WTC11 (cell line): ENCODE measurements at regions not wholly inside any gene's neighbourhood (a gene's known extent, or its start where the extent isn't known, plus 50 kb on each side); places are given as distances from the start of the nearest gene placed in this dataset.

Experiments
- ATAC-seq: fragments of 200-7000 bp; cut with Tn5 transposase; 2 replicates; pipeline ENCODE4 v1.10.0; 2021; ENCODE audit warnings: mild to moderate bottlenecking, moderate library complexity
- CTCF ChIA-PET: fragments of 300-600 bp; sonication (Branson Sonifier 250); formaldehyde crosslinking; loops from one replicate; lab custom pipeline; 2021; ENCODE audit warnings: antibody characterized with exemption; lab: Charles Lee
- POLR2A ChIA-PET: fragments of 350-600 bp; sonication (Branson Sonifier 250); formaldehyde crosslinking; loops from one replicate; lab custom pipeline; 2021; ENCODE audit warnings: antibody characterized with exemption; lab: Charles Lee
- DNase-seq: peaks from one replicate; pipeline ENCODE4 v3.0.0; 2021; ENCODE audit warnings: low spot score
- H3K27ac Mint-ChIP-seq: 2 replicates; pipeline ENCODE4 v1.8.0; 2021; ENCODE audit warnings: mixed read lengths
- H3K27me3 Mint-ChIP-seq: 2 replicates; pipeline ENCODE4 v1.8.0; 2021; ENCODE audit warnings: low read depth, mild to moderate bottlenecking, moderate library complexity, mixed read lengths
- H3K36me3 Mint-ChIP-seq: 2 replicates; pipeline ENCODE4 v1.8.0; 2021; ENCODE audit warnings: mixed read lengths
- H3K4me1 Mint-ChIP-seq: 2 replicates; pipeline ENCODE4 v1.8.0; 2022; ENCODE audit warnings: mixed read lengths
- H3K4me3 Mint-ChIP-seq: 2 replicates; pipeline ENCODE4 v1.8.0; 2021; ENCODE audit warnings: mild to moderate bottlenecking, moderate library complexity, mixed read lengths
- H3K9me3 Mint-ChIP-seq: 2 replicates; pipeline ENCODE4 v1.8.0; 2021; ENCODE audit warnings: mixed read lengths
- ARID4B ChIP-seq: sonication (generic); formaldehyde crosslinking; IDR thresholded peaks from 2 replicates; pipeline ENCODE4 v1.8.0; 2023; ENCODE audit warnings: missing genetic modification reagents, mild to moderate bottlenecking, borderline replicate concordance
- CDX4 ChIP-seq: fragments of 250-450 bp; sonication (Bioruptor Pico); IDR thresholded peaks from 2 replicates; pipeline ENCODE4 v1.9.0; 2021; ENCODE audit warnings: moderate library complexity, mild to moderate bottlenecking, inconsistent platforms, borderline replicate concordance
- E2F5 ChIP-seq: sonication (generic); formaldehyde crosslinking; IDR thresholded peaks from 2 replicates; pipeline ENCODE4 v1.8.1; 2022; ENCODE audit warnings: mild to moderate bottlenecking, moderate library complexity, missing genetic modification reagents
- ERG ChIP-seq: fragments of 250-450 bp; sonication (Bioruptor Pico); IDR thresholded peaks from 2 replicates; pipeline ENCODE4 v1.8.0; 2021; ENCODE audit warnings: mild to moderate bottlenecking
- ESRRA ChIP-seq: sonication (generic); formaldehyde crosslinking; IDR thresholded peaks from 2 replicates; pipeline ENCODE4 v1.8.1; 2022; ENCODE audit warnings: mild to moderate bottlenecking, missing genetic modification reagents, borderline replicate concordance
- FOXK1 ChIP-seq: sonication (generic); formaldehyde crosslinking; IDR thresholded peaks from 2 replicates; pipeline ENCODE4 v1.8.0; 2022; ENCODE audit warnings: mild to moderate bottlenecking, moderate library complexity, missing genetic modification reagents
- GABPB1 ChIP-seq: sonication (generic); formaldehyde crosslinking; IDR thresholded peaks from 2 replicates; pipeline ENCODE4 v1.8.1; 2023; ENCODE audit warnings: mild to moderate bottlenecking, missing genetic modification reagents
- IRF2 ChIP-seq: sonication (generic); formaldehyde crosslinking; IDR thresholded peaks from 2 replicates; pipeline ENCODE4 v1.8.0; 2022; ENCODE audit warnings: low read depth, missing genetic modification reagents, borderline replicate concordance
- NFATC4 ChIP-seq: fragments of 250-450 bp; sonication (Bioruptor Pico); IDR thresholded peaks from 2 replicates; pipeline ENCODE4 v1.9.0; 2021; ENCODE audit warnings: mild to moderate bottlenecking
- NFE2L1 ChIP-seq: sonication (generic); formaldehyde crosslinking; IDR thresholded peaks from 2 replicates; pipeline ENCODE4 v1.8.1; 2023; ENCODE audit warnings: missing genetic modification reagents
- PRDM15 ChIP-seq: sonication (generic); formaldehyde crosslinking; IDR thresholded peaks from 2 replicates; pipeline ENCODE4 v1.8.0; 2022; ENCODE audit warnings: missing genetic modification reagents
- SMAD4 ChIP-seq: sonication (generic); formaldehyde crosslinking; IDR thresholded peaks from 2 replicates; pipeline ENCODE4 v1.8.0; 2022; ENCODE audit warnings: mild to moderate bottlenecking, missing genetic modification reagents
- SOX15 ChIP-seq: fragments of 250-450 bp; sonication (Bioruptor Pico); IDR thresholded peaks from 2 replicates; pipeline ENCODE4 v1.9.0; 2021; ENCODE audit warnings: mild to moderate bottlenecking
- TEAD4 ChIP-seq: sonication (generic); formaldehyde crosslinking; IDR thresholded peaks from 2 replicates; pipeline ENCODE4 v1.8.0; 2022; ENCODE audit warnings: mild to moderate bottlenecking, missing genetic modification reagents
- TP53 ChIP-seq: sonication (generic); formaldehyde crosslinking; IDR thresholded peaks from 2 replicates; pipeline ENCODE4 v1.8.1; 2023; ENCODE audit warnings: mild to moderate bottlenecking, missing genetic modification reagents
- ZNF232 ChIP-seq: sonication (generic); formaldehyde crosslinking; IDR thresholded peaks from 2 replicates; pipeline ENCODE4 v1.8.0; 2022; ENCODE audit warnings: mild to moderate bottlenecking, missing genetic modification reagents
- ZNF281 ChIP-seq: sonication (generic); formaldehyde crosslinking; IDR thresholded peaks from 2 replicates; pipeline ENCODE4 v1.8.0; 2023; ENCODE audit warnings: mild to moderate bottlenecking, missing genetic modification reagents
- ZSCAN18 ChIP-seq: fragments of 250-450 bp; sonication (Bioruptor Pico); IDR thresholded peaks from 2 replicates; pipeline ENCODE4 v2.1.2; 2022; ENCODE audit warnings: mild to moderate bottlenecking, moderate library complexity

GRCh38 chr4:152015597-152016302, 254.9 kb upstream of the GATB start (continued):
- TF ChIP-seq ZSCAN18 (CRISPR knock-in tag) (no peak), ZNF281 (CRISPR knock-in tag) (no peak), ERG (CRISPR knock-in tag) (no peak), TP53 (CRISPR knock-in tag) (no peak), FOXK1 (CRISPR knock-in tag) (no peak), ESRRA (CRISPR knock-in tag) (no peak), ZNF232 (CRISPR knock-in tag) (no peak), E2F5 (CRISPR knock-in tag) (no peak), NFE2L1 (CRISPR knock-in tag) (no peak)

- Mint-ChIP-seq H3K36me3 (peaks cover 11% of the 10 kb centered on the region), H3K27me3 (peaks cover 5% of the 10 kb centered on the region), H3K4me1 (peaks cover 19% of the 10 kb centered on the region), H3K27ac (no peak overlapping the region), H3K9me3 (peaks cover 22% of the 10 kb centered on the region), H3K4me3 (no peak overlapping the region)
- TF ChIP-seq SOX15 (no peak), NFE2L1 (CRISPR knock-in tag) (no peak), CDX4 (CRISPR knock-in tag) (no peak), PRDM15 (no peak), GABPB1 (CRISPR knock-in tag) (no peak), SMAD4 (no peak), NFATC4 (CRISPR knock-in tag) (no peak), TEAD4 (no peak), IRF2 (CRISPR knock-in tag) (no peak), ARID4B (CRISPR knock-in tag) (no peak)
- DNase-seq, result no peak
- CTCF ChIA-PET, result no interaction called here
- POLR2A ChIA-PET, result no interaction called here
- no peak for ATAC-seq
Measured at GRCh38 chr4:152014280-152014679, 253.5 kb upstream of the GATB start.
